GM12801 (cell line): ENCODE measurements at regions not wholly inside any gene's neighbourhood (a gene's known extent, or its start where the extent isn't known, plus 50 kb on each side); places are given as distances from the start of the nearest gene placed in this dataset.

Experiments used
- TF ChIP-seq, protein P1 (sequence below): IDR thresholded peaks from one replicate; pipeline ENCODE4 v1.5.1; 2011; ENCODE audit warnings: control low read depth; ENCODE audit not compliant: insufficient read length; ENCODE audit errors: extremely low read depth

DNA sequence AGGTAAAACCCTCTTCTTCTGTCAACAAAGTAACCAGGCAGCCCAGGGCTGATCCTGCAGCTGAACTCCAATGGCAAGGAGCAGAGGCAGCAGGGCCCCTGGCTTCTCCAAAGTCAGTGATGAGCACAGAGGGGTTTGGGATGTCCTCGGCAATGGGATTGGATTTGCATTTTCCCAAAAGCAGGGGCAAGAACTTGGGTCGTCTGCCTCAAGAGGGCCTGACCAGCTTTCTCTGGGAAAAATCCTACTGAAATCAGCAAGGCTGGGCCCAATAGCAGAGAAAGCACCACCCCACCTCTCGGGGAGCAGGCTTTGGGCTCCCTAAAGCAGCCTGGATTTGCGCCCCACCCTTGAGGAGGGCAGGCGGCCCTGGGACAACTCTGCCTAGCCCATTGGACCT lies 210.0 kb upstream of the IGF1R start:
- TF ChIP-seq, protein P1, sequence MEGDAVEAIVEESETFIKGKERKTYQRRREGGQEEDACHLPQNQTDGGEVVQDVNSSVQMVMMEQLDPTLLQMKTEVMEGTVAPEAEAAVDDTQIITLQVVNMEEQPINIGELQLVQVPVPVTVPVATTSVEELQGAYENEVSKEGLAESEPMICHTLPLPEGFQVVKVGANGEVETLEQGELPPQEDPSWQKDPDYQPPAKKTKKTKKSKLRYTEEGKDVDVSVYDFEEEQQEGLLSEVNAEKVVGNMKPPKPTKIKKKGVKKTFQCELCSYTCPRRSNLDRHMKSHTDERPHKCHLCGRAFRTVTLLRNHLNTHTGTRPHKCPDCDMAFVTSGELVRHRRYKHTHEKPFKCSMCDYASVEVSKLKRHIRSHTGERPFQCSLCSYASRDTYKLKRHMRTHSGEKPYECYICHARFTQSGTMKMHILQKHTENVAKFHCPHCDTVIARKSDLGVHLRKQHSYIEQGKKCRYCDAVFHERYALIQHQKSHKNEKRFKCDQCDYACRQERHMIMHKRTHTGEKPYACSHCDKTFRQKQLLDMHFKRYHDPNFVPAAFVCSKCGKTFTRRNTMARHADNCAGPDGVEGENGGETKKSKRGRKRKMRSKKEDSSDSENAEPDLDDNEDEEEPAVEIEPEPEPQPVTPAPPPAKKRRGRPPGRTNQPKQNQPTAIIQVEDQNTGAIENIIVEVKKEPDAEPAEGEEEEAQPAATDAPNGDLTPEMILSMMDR = no peak

DNA sequence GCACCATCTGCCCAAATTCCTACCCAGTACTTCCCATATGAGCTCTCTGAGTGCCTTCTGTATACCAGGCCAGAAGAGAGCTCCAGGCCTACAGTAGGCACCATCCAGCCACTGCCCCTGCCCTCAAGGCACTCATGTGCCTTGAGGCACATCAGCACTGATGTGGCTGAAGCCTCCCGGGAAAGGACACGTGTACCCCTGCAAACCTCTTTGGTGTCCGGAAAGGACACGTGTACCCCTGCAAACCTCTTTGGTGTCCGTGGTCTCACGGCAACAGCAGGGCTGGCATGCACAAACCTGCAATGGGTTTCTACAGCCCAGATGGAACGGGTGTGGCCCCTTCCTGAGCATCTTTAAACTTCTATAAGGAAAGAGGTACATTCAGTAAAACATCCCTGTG lies 209.4 kb upstream of the IGF1R start:
- TF ChIP-seq, protein P1 = no peak

DNA sequence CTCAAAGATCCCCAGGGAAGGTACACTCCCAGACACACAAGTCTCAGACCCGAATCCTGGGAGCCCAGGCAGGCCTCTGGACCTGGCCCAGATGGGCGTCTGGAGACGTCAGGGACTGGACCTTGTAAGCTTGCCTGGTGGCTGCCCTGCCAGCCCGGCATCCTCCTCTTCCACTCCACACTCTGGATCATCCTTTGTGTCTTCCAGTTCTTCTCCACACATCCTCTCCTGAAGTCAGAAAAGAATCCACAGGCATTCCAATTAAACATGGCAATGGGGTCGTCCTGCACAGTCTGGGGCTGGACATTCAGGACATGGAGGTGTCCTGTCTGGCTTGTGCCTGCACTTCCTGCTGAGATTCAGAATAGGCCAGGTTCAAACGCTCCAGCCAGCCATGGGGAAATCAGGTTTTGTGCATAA lies 208.8 kb upstream of the IGF1R start:
- TF ChIP-seq, protein P1 = no peak

DNA sequence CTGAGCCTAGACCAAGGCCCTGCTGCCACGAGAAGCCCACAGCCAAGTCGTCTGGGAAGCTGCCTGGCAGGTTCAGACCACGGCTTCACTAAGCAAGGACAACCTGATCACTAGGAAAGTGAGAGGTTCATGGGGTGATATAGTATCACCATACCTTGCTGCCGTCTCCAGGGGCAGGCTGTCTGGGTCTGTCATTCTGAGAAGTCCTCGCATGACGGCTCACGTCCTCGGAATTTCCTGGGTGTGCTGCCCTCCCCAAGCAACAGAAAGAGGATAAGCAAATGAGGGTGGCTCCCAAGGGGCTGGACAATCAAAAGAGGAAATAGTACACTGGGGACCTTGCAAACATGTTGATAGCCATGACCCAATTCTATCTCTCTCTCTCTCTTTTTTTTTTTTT lies 207.4 kb upstream of the IGF1R start:
- TF ChIP-seq, protein P1 = no peak

DNA sequence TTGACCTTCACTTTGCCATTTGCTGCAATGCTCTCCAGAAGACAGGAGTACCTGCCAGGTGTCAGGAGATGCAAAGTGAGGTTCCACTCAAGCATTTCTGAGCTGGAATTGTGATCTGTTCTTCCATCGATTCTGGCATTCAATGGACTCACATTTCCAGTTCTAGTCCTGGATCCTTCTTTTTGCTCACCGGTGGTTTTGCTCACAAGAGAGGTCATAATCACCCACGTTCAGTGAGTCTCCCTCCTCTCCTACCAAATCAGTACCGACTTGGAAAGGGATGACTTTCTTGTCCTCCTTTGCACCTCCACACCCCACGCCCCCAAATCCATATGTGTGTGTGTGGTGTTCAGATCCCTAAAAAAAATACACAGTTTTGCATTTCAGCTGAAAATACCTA lies 206.7 kb upstream of the IGF1R start:
- TF ChIP-seq, protein P1 = no peak

DNA sequence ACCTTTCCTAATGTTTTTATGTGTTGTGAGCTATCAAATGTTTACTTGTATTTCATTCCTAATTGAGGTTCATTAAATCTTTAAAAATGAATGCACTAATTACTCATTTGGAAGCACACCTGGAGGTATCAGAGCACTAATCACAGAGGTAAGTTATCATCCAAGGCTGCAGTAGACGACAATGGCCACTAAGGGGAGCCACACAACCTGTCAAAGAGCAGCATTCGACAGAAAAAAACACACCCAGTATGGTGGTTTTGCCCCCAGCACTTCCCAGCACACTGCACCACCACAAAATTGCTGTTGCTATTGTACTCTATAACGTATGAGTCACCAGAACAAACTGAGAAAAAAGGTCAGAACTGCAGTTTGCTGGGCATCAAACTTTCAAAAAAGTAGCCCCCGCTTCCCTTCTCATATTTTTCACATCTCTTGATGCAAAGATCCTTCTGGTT lies 205.9 kb upstream of the IGF1R start:
- TF ChIP-seq, protein P1 = no peak

DNA sequence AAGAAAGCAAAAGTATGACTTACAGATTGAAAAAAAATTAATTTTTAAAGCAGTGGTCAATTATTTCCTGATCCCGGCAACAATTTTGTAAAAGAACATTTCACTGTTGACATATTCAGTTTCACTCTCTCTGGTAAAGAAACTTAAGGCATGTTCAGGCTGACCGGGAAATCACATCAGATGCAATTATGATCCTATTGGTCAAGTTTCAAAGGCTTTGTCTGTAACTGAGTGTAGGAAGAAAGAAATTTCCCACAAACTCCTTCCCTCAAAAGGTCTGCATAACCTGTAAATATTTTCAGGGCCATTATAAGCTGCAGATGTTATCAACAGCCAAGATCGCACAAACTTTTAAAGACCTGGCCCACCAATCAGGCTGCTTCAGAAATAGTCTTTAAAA lies 205.4 kb upstream of the IGF1R start:
- TF ChIP-seq, protein P1 = no peak

DNA sequence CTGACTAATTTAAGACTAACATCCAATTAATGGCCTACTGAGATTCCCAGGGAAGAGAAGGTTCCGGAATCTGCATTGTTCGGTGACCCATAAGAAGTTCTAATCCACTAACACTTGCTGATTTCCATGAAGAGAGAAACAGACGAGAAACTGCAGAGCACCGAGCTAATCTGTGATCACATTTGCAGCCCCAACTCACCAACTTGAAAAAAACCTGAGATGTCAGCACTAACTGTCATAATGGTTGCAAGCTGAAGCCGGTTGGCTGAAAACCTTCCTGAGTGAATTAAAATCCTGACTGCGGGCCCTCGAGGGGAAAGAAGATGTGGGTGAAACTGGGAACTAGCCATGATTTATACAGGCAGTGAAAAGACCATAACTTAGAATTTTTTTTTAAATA lies 204.8 kb upstream of the IGF1R start:
- TF ChIP-seq, protein P1 = no peak
